Urinary bladder (tissue), 3 donors: ENCODE measurements at regions not wholly inside any gene's neighbourhood (a gene's known extent, or its start where the extent isn't known, plus 50 kb on each side); places are given as distances from the start of the nearest gene placed in this dataset.
"Not testable (repeated sequence)": the region's sequence is repeated elsewhere in the genome, so short reads cannot be mapped to it uniquely, and the experiment has no call there.

ENCODE experiments used
- DNase-seq: peaks from one replicate; pipeline ENCODE4 v3.0.0-alpha.2; 2015; ENCODE audit errors: extremely low spot score
- H3K27ac ChIP-seq: one replicate; pipeline ENCODE4 v1.5.1; 2013; ENCODE audit warnings: low read depth, mild to moderate bottlenecking, moderate library complexity
- H3K36me3 ChIP-seq: one replicate; pipeline ENCODE4 v1.6.1; 2013; ENCODE audit warnings: mild to moderate bottlenecking, moderate library complexity; ENCODE audit not compliant: insufficient read depth
- H3K4me1 ChIP-seq: one replicate; pipeline ENCODE4 v1.6.1; 2013; ENCODE audit warnings: mild to moderate bottlenecking, moderate library complexity; ENCODE audit not compliant: insufficient read depth
- H3K4me3 ChIP-seq: one replicate; pipeline ENCODE4 v1.5.1; 2013; ENCODE audit warnings: low read depth, low read length
- WGBS: extraction: QIAGEN DNeasy Blood & Tissue Kit; methylation state at CpG from one replicate; pipeline ENCODE4 v1.1.7; 2013; 5-methylcytosine and 5-hydroxymethylcytosine counted together
- donor health status: healthy with polysubstance abuse.
- donor health status: healthy.

DNA sequence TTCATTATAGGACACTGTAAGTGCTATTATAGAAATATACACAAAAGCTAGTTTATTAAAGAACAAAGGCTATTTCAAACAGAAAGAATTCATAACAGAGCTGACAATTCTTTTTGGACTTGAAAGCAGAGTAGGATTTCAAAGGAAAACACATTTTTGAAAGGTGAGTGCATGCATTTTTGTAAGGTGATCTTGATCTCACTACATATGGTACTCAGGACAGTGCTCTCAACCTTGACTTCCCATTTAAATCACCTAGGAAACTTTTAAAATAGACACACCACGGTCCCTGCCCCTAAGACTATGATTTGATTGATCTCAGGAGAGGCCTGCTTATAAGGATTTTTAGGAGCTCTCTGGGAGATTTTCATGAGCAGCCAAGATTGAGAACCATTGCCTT lies 1362.0 kb downstream of the CDH8 start:
- WGBS = 19% methylated on average over 1 of the region's 1 CpG
- H3K27ac ChIP-seq = no peak overlapping the region
- DNase-seq = no peak
- no peaks in the 10 kb centered on the region for H3K4me1 ChIP-seq
- H3K4me3 ChIP-seq = no peak overlapping the region
- no peaks in the 10 kb centered on the region for H3K36me3 ChIP-seq

DNA sequence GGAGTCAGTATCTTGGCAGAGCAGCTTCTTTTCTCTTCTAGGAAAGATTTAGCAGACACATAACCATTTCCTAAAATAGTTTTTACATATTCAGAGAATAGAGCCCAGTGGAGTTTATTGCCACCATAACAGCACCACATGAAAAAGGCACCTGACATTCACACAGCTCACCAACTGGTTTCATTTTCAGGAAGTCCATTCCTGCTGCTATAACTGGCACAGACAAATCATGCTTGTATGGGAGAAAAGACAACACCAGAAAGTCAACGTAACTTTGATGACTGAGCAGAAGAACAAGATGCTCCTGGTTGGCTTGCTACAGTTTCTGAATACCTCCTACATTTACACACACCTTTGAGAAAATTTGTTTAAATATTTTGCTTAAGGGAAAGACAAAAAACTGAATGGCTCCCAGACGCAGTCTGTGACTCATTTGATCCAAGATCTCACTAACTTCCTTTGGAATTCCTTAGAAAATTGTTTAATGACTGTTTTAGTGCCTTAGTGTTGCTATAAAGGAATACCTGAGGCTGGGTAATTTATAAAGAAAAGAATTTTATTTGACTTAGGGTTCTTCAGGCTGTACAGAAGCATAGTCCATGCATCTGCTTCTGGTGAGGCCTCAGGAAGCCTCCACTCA lies 1380.6 kb downstream of the CDH8 start:
- no peak for DNase-seq
- 55% methylated on average over 2 of the region's 2 CpGs for WGBS
- Histone ChIP-seq H3K36me3 (no peaks in the 10 kb centered on the region), H3K4me1 (no peaks in the 10 kb centered on the region), H3K27ac (no peak overlapping the region), H3K4me3 (no peak overlapping the region)

GRCh38 chr16:60651346-60651745 lies 1384.9 kb downstream of the CDH8 start:
- Histone ChIP-seq H3K27ac (no peak overlapping the region), H3K4me1 (no peaks in the 10 kb centered on the region), H3K36me3 (no peaks in the 10 kb centered on the region), H3K4me3 (no peak overlapping the region)
- 90% methylated on average over 3 of the region's 3 CpGs for WGBS
- no peak for DNase-seq

- no peaks in the 10 kb centered on the region for H3K4me1 ChIP-seq
- no peak overlapping the region for H3K4me3 ChIP-seq
- no peaks in the 10 kb centered on the region for H3K36me3 ChIP-seq
- no peak overlapping the region for H3K27ac ChIP-seq
- DNase-seq = no peak
Observed at GRCh38 chr16:60648290-60648689, 1387.9 kb downstream of the CDH8 start.

- 81% methylated on average over 19 of the region's 19 CpGs for WGBS
- not testable (repeated sequence) for DNase-seq, H3K27ac ChIP-seq, H3K4me1 ChIP-seq, H3K36me3 ChIP-seq, H3K4me3 ChIP-seq
Observed at GRCh38 chr16:60647388-60647787, 1388.8 kb downstream of the CDH8 start.

DNA sequence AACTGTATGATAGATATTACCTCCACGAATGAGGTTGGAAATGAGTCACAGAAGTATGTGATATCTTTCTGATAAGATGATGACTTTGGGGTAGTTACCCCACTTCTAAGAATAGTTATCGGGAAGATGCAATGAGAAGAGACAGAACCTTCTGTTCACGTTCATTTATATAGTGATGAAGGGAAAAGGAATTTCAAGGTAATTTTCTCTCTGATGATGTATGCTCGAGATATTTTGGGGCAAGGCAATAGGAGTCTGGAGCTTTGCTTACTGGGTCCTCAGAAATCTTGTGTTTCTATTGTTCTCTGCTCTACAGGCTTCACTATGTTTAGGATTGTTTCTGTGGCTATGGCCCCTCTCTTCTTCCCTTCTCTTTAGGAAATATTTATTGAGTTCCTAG lies 1389.6 kb downstream of the CDH8 start:
- 87% methylated on average over 4 of the region's 4 CpGs for WGBS

GRCh38 chr16:60645541-60645940 lies 1390.7 kb downstream of the CDH8 start:
- Histone ChIP-seq H3K4me3 (no peak overlapping the region), H3K27ac (no peak overlapping the region), H3K36me3 (no peaks in the 10 kb centered on the region), H3K4me1 (no peaks in the 10 kb centered on the region)
- DNase-seq = peak; percentile 17
- WGBS = 65% methylated on average over 3 of the region's 3 CpGs

More for the DNA sequence above, 1389.6 kb downstream of the CDH8 start:
- Histone ChIP-seq H3K27ac (no peak overlapping the region), H3K4me3 (no peak overlapping the region), H3K36me3 (no peaks in the 10 kb centered on the region), H3K4me1 (no peaks in the 10 kb centered on the region)
- no peak for DNase-seq

GRCh38 chr16:60642956-60643355 lies 1393.3 kb downstream of the CDH8 start:
- DNase-seq = no peak
- Histone ChIP-seq H3K4me3 (no peak overlapping the region), H3K4me1 (no peaks in the 10 kb centered on the region)

DNA sequence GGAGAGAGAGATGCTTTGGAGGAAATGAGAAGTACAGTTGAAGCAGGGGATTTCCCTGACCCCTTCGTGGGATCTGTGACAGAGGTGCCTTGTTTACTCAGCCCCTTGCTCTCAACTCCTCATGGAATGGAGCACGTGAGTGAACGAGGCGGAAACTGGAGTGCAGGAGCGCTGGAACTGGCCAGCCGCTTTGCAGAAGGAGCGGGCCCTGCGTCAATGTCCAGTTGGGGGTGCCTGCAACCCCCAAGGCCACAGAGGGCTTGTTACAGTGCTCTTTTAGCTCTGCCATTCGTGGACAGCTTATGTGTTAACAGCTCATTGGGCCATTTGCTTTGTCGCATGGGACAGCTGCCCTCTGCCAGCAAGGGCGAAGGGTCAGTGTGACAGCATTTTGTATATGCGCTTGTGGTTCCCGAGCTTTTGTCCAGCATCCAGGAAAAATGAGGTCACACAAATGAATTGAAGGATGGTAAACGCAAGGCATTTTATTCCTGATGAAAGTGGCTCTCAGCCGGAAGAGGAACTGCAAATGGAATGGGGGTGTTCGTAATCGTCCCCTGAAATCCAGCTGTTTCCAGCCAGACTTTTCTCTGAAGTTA lies 1395.1 kb downstream of the CDH8 start:
- Histone ChIP-seq H3K27ac (no peak overlapping the region), H3K4me3 (no peak overlapping the region), H3K36me3 (no peaks in the 10 kb centered on the region), H3K4me1 (no peaks in the 10 kb centered on the region)
- no peak for DNase-seq
- WGBS = 84% methylated on average over 17 of the region's 17 CpGs

More at GRCh38 chr16:60642956-60643355, 1393.3 kb downstream of the CDH8 start:
- Histone ChIP-seq H3K27ac (no peak overlapping the region), H3K36me3 (no peaks in the 10 kb centered on the region)

GRCh38 chr16:60640038-60640437 lies 1396.2 kb downstream of the CDH8 start:
- H3K36me3 ChIP-seq = no peaks in the 10 kb centered on the region
- DNase-seq = no peak
- WGBS = 85% methylated on average over 3 of the region's 3 CpGs
- no peak overlapping the region for H3K27ac ChIP-seq
- H3K4me3 ChIP-seq = no peak overlapping the region
- H3K4me1 ChIP-seq = no peaks in the 10 kb centered on the region

- not testable (repeated sequence) for H3K4me3 ChIP-seq, H3K36me3 ChIP-seq, DNase-seq, H3K27ac ChIP-seq, H3K4me1 ChIP-seq
- WGBS = 82% methylated on average over 5 of the region's 5 CpGs
Observed at GRCh38 chr16:60636636-60637035, 1399.6 kb downstream of the CDH8 start.

- Histone ChIP-seq H3K4me3 (no peak overlapping the region), H3K36me3 (no peaks in the 10 kb centered on the region), H3K4me1 (no peaks in the 10 kb centered on the region), H3K27ac (no peak overlapping the region)
- DNase-seq = no peak
- WGBS = 76% methylated on average over 5 of the region's 5 CpGs
Observed at GRCh38 chr16:60636117-60636516, 1400.1 kb downstream of the CDH8 start.

DNA sequence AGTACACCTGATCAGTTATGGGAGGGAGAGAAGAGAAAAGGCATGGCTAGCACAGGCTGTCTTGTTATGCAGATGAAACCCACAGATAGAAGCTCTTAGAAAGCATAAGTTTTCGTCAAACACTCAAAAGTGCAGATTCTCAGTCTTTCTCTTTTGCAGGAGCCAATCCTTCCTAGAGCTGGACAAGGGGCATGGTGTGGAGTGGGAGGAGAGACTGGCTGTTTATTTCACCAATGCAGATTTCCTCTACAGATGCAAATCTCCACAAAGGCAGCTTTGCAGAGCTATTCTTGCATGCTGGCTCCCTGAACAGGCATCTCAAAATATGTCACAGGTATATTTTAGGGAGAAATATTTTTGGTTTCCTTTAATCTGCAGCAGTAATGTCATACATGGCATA lies 1400.7 kb downstream of the CDH8 start:
- Histone ChIP-seq H3K4me3 (no peak overlapping the region), H3K4me1 (no peaks in the 10 kb centered on the region), H3K36me3 (no peaks in the 10 kb centered on the region), H3K27ac (no peak overlapping the region)
- 48% methylated on average over 1 of the region's 1 CpG for WGBS
- DNase-seq = no peak

DNA sequence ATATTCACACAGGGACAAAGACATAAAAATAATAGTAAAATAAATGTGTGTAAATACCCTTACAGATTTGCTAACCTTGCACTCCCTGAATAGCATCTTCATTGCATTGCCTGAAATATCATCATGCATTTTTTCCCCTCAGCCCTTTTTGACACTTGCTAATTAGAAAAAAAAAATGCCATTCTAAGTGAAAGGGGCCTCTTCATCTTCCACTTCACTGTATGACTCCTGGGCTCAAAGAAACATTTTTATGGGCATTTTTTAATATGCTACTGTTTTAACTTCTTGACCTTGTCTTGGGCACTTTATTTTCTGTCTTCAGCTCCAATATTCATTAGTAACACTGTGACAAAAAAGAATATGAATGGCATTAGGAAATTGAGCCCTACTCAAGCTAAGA lies 1424.4 kb downstream of the CDH8 start:
- H3K4me1 ChIP-seq = no peaks in the 10 kb centered on the region
- no peak overlapping the region for H3K27ac ChIP-seq
- no peaks in the 10 kb centered on the region for H3K36me3 ChIP-seq
- no peak for DNase-seq
- no peak overlapping the region for H3K4me3 ChIP-seq

DNA sequence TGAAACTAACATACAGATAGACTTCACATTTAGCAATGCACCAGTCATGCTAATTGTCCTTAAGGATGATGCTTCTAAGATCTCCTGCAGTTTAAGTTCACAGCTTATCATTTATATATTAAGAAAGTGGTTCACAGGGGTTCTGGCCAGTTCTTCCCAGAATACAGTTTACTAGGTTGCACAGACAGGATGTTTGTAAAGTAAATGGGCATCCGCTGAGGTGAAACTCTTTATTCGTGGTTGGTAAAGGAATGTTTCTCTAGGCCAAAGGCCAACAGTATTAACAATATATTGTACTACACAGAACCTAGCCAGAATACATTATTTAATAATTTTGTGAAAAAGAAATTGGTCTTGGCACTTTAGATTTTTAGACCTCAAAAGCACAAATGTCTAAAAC lies 1427.3 kb downstream of the CDH8 start:
- WGBS = 76% methylated on average over 2 of the region's 2 CpGs
- no peak for DNase-seq

More for the DNA sequence above, 1427.3 kb downstream of the CDH8 start:
- no peak overlapping the region for H3K4me3 ChIP-seq
- no peaks in the 10 kb centered on the region for H3K4me1 ChIP-seq
- H3K27ac ChIP-seq = no peak overlapping the region
- no peaks in the 10 kb centered on the region for H3K36me3 ChIP-seq
